ENCODE measurements at regions not wholly inside any gene's neighbourhood (a gene's known extent, or its start where the extent isn't known, plus 50 kb on each side); places are given as distances from the start of the nearest gene placed in this dataset.

DNA sequence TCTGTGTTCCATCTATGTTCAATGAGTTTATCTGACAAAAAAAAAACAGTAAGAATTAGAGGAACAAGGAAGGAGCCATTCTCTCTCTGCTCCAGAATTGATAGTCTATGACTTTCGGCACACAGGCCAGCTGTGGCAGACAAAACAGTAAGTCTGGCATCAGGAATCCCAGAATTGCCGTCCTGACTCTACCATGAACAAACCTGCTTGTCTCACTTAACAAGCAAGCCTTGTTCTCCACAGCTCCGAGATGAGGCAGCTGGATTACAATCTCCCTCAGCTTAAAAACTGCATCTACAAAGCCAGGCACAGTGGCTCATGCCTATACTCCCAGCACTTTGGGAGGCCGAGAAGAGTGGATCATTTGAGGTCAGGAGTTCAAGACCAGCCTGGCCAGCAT, 153.6 kb upstream of the TMCC3 start (continued):
- TF ChIP-seq, protein P1, sequence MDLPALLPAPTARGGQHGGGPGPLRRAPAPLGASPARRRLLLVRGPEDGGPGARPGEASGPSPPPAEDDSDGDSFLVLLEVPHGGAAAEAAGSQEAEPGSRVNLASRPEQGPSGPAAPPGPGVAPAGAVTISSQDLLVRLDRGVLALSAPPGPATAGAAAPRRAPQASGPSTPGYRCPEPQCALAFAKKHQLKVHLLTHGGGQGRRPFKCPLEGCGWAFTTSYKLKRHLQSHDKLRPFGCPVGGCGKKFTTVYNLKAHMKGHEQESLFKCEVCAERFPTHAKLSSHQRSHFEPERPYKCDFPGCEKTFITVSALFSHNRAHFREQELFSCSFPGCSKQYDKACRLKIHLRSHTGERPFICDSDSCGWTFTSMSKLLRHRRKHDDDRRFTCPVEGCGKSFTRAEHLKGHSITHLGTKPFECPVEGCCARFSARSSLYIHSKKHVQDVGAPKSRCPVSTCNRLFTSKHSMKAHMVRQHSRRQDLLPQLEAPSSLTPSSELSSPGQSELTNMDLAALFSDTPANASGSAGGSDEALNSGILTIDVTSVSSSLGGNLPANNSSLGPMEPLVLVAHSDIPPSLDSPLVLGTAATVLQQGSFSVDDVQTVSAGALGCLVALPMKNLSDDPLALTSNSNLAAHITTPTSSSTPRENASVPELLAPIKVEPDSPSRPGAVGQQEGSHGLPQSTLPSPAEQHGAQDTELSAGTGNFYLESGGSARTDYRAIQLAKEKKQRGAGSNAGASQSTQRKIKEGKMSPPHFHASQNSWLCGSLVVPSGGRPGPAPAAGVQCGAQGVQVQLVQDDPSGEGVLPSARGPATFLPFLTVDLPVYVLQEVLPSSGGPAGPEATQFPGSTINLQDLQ (CRISPR knock-in tag; IDR thresholded peaks at IDR 0.05) = no peak
- TF ChIP-seq, protein P2, sequence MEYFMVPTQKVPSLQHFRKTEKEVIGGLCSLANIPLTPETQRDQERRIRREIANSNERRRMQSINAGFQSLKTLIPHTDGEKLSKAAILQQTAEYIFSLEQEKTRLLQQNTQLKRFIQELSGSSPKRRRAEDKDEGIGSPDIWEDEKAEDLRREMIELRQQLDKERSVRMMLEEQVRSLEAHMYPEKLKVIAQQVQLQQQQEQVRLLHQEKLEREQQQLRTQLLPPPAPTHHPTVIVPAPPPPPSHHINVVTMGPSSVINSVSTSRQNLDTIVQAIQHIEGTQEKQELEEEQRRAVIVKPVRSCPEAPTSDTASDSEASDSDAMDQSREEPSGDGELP (IDR thresholded peaks at IDR 0.05; ENCODE audit: borderline replicate concordance, low read depth) = no peak
- TF ChIP-seq SALL1 (CRISPR knock-in tag; IDR thresholded peaks at IDR 0.05) (no peak), ZBTB1 (CRISPR knock-in tag; IDR thresholded peaks at IDR 0.05; ENCODE audit: borderline replicate concordance) (no peak), CHD4 (IDR thresholded peaks at IDR 0.05; ENCODE audit: borderline replicate concordance, low read length) (no peak)

DNA sequence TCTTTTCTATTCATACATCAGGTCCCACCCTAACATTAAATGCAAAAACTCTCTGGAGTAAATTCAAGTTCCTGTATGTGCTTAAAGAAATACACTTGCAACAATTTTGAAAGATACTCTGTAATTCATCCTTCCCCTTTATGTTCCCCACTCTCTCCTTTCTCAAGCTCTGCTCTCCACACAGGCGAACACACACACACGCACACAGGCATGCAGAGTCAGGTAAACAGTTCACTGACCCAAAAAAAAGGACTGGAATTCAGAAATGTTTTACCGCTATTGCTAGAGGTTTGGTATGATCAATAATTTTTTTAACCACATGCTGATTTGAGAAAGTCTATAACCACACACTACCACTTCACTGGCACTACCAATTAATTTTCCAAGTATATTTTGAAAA, 152.4 kb upstream of the TMCC3 start:
- H3K9ac ChIP-seq (ENCODE audit: insufficient read depth, low read depth, low read length) = no peak overlapping the region
- ATAC-seq (no peak), DNase-seq (ENCODE audit: low spot score) (no peak), FAIRE-seq (no peak)
- peaks cover 0 to 14% of the 10 kb centered on the region in 2 experiments; a peak in 2 of 5 replicates for H3K27me3 ChIP-seq (ENCODE audit: control insufficient read depth in 1 of 2, insufficient read depth in 2 of 2, low read length in 2 of 2)
- H3K4me1 ChIP-seq (ENCODE audit: insufficient read depth, low read length) = no peaks in the 10 kb centered on the region
- H3K27ac ChIP-seq (ENCODE audit: extremely low read length, insufficient read depth, low read length) = no peak overlapping the region
- TF ChIP-seq ELF3 (CRISPR knock-in tag; IDR thresholded peaks at IDR 0.05) (no peak), ZNF850 (CRISPR knock-in tag; conservative IDR thresholded peaks at IDR 0.05) (no peak), LCORL (IDR thresholded peaks at IDR 0.05) (no peak), LCORL (CRISPR knock-in tag; IDR thresholded peaks at IDR 0.05) (no peak), ZNF598 (CRISPR knock-in tag; IDR thresholded peaks at IDR 0.05; ENCODE audit: borderline replicate concordance) (no peak), ZNF782 (CRISPR knock-in tag; IDR thresholded peaks at IDR 0.05; ENCODE audit: borderline replicate concordance) (no peak), MAFG (CRISPR knock-in tag; IDR thresholded peaks at IDR 0.05) (no peak)
- TF ChIP-seq, protein P3, sequence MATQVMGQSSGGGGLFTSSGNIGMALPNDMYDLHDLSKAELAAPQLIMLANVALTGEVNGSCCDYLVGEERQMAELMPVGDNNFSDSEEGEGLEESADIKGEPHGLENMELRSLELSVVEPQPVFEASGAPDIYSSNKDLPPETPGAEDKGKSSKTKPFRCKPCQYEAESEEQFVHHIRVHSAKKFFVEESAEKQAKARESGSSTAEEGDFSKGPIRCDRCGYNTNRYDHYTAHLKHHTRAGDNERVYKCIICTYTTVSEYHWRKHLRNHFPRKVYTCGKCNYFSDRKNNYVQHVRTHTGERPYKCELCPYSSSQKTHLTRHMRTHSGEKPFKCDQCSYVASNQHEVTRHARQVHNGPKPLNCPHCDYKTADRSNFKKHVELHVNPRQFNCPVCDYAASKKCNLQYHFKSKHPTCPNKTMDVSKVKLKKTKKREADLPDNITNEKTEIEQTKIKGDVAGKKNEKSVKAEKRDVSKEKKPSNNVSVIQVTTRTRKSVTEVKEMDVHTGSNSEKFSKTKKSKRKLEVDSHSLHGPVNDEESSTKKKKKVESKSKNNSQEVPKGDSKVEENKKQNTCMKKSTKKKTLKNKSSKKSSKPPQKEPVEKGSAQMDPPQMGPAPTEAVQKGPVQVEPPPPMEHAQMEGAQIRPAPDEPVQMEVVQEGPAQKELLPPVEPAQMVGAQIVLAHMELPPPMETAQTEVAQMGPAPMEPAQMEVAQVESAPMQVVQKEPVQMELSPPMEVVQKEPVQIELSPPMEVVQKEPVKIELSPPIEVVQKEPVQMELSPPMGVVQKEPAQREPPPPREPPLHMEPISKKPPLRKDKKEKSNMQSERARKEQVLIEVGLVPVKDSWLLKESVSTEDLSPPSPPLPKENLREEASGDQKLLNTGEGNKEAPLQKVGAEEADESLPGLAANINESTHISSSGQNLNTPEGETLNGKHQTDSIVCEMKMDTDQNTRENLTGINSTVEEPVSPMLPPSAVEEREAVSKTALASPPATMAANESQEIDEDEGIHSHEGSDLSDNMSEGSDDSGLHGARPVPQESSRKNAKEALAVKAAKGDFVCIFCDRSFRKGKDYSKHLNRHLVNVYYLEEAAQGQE (IDR thresholded peaks at IDR 0.05; ENCODE audit: borderline replicate concordance in 1 of 2, low read depth in 1 of 2, low read length in 2 of 2) = no peak
- TF ChIP-seq, protein P4, sequence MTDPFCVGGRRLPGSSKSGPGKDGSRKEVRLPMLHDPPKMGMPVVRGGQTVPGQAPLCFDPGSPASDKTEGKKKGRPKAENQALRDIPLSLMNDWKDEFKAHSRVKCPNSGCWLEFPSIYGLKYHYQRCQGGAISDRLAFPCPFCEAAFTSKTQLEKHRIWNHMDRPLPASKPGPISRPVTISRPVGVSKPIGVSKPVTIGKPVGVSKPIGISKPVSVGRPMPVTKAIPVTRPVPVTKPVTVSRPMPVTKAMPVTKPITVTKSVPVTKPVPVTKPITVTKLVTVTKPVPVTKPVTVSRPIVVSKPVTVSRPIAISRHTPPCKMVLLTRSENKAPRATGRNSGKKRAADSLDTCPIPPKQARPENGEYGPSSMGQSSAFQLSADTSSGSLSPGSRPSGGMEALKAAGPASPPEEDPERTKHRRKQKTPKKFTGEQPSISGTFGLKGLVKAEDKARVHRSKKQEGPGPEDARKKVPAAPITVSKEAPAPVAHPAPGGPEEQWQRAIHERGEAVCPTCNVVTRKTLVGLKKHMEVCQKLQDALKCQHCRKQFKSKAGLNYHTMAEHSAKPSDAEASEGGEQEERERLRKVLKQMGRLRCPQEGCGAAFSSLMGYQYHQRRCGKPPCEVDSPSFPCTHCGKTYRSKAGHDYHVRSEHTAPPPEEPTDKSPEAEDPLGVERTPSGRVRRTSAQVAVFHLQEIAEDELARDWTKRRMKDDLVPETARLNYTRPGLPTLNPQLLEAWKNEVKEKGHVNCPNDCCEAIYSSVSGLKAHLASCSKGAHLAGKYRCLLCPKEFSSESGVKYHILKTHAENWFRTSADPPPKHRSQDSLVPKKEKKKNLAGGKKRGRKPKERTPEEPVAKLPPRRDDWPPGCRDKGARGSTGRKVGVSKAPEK (CRISPR knock-in tag; IDR thresholded peaks at IDR 0.05; ENCODE audit: borderline replicate concordance) = no peak
- no peak overlapping the region for H2AFZ ChIP-seq (ENCODE audit: low read length)
- H3K4me3 ChIP-seq (replicated peaks in 1 of 3; ENCODE audit: insufficient read depth in 1 of 3, low read depth in 2 of 3, low read length in 3 of 3) = no peak overlapping the region
- H3K79me2 ChIP-seq (ENCODE audit: insufficient read depth, low read length) = no peaks in the 10 kb centered on the region
- ChIA-PET POLR2A (no interaction called here), CTCF (ENCODE audit: low intra/inter-chr PET ratio, low total read pairs) (no interaction called here)
- WGBS (ENCODE audit: low lambda C conversion rate) = 38% methylated on average over 3 of the region's 3 CpGs
- no peaks in the 10 kb centered on the region for H3K36me3 ChIP-seq (replicated peaks in 1 of 2; ENCODE audit: control insufficient read depth in 1 of 2, insufficient read depth in 2 of 2, low read length in 2 of 2)
- no TSS peak for BruUV-seq (replicated peaks)
- H4K20me1 ChIP-seq (ENCODE audit: insufficient read depth, low read length) = no peaks in the 10 kb centered on the region
- in situ Hi-C loops (cut with HindIII; ENCODE audit: extremely low pct_ligation_motif_present, low pct_unique_long_range_greater_than_20kb) (no loop called here), intact Hi-C loops (cut with micrococcal nuclease; ENCODE audit: unreplicated experiment) (no loop called here)
- H3K9me3 ChIP-seq (ENCODE audit: low read length) = no peaks in the 10 kb centered on the region
- no peak overlapping the region for H3K4me2 ChIP-seq (ENCODE audit: low read depth, low read length)
